LNCAP (cell line): ENCODE measurements at regions not wholly inside any gene's neighbourhood (a gene's known extent, or its start where the extent isn't known, plus 50 kb on each side); places are given as distances from the start of the nearest gene placed in this dataset.

Experiments used
- CTCF ChIP-seq: fragments of 450-650 bp; IDR thresholded peaks from 2 replicates; pipeline ENCODE4 v1.5.1; 2017; ENCODE audit warnings: mild to moderate bottlenecking

GRCh38 chr12:118813778-118814357 is 167.5 kb upstream of the SRRM4 start:
- no peak for TF ChIP-seq CTCF

- no peak for TF ChIP-seq CTCF
These were observed 165.0 kb upstream of the SRRM4 start for GRCh38 chr12:118816296-118816695.

GRCh38 chr12:118821386-118821925 is 159.9 kb upstream of the SRRM4 start:
- TF ChIP-seq CTCF = no peak

GRCh38 chr12:118822512-118822911 is 158.8 kb upstream of the SRRM4 start:
- no peak for TF ChIP-seq CTCF

- TF ChIP-seq CTCF = no peak
These were observed 154.3 kb upstream of the SRRM4 start for GRCh38 chr12:118827047-118827446.

DNA sequence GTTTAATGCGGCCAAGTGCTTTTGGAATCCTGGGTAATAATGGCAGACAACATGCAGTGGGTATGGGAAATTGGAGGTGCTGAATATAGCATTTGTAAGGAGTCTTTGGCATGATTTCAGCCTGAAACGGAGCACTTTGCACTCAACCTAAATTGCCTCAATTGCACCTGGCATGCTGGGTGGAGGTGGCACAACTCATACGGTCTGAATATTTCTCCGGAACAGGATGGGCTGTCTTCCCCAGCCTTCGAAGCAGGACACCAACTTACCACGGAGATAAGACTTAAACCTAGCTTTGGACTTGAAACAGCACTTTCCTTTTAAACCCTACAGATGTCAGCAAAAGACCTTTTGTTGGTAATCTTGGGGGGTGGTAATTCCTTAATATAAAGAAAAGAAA is 153.7 kb upstream of the SRRM4 start:
- TF ChIP-seq CTCF = no peak

- TF ChIP-seq CTCF = no peak
These were observed 151.0 kb upstream of the SRRM4 start for GRCh38 chr12:118830296-118830695.

DNA sequence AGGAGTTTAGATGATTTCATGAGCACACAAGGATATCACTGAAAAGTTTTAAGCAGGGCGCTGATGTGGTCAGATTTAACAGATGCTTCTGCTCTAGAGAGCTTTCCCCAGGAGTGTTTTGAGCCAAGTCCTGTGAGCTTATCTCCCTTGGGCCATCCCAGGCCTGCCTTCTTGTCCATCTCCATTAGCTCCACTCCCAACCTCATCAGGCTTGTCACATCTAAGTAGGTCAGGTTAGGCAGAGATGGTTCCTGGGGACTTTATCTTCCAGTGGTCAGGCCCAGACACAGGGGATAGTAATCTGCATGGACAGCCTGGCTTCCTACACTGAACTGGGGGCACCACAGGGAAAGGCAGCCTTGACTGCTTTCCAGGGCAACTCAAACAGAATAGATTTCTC is 145.4 kb upstream of the SRRM4 start:
- no peak for TF ChIP-seq CTCF
